ENCODE measurements at regions not wholly inside any gene's neighbourhood (a gene's known extent, or its start where the extent isn't known, plus 50 kb on each side); places are given as distances from the start of the nearest gene placed in this dataset.

- in situ Hi-C loops (cut with MboI) = no loop called here
- Histone ChIP-seq H3K9ac (ENCODE audit: control insufficient read depth, insufficient read depth, low read length) (no peak overlapping the region), H3K79me2 (ENCODE audit: control insufficient read depth, insufficient read depth, low read length) (no peaks in the 10 kb centered on the region), H3K27me3 (replicated peaks in 1 of 2; ENCODE audit: control insufficient read depth in 2 of 2, insufficient read depth in 2 of 2, low read length in 1 of 2) (no peaks in the 10 kb centered on the region), H3K9me3 (replicated peaks; ENCODE audit: control insufficient read depth, insufficient read depth, low read length) (no peaks in the 10 kb centered on the region), H3K4me3 (no peak overlapping the region), H3K4me2 (ENCODE audit: control insufficient read depth, insufficient read depth) (no peak overlapping the region), H4K20me1 (ENCODE audit: control insufficient read depth, insufficient read depth) (no peaks in the 10 kb centered on the region), H3K36me3 (ENCODE audit: control insufficient read depth in 2 of 2, insufficient read depth in 2 of 2, low read length in 1 of 2) (no peaks in the 10 kb centered on the region), H3K4me1 (ENCODE audit: control insufficient read depth, insufficient read depth, low read length) (no peaks in the 10 kb centered on the region), H2AFZ (ENCODE audit: control insufficient read depth, low read depth, low read length) (no peak overlapping the region), H3K27ac (ENCODE audit: control insufficient read depth, insufficient read depth) (no peak overlapping the region)
- SMC1A ChIA-PET (ENCODE audit: uncharacterized antibody, unreplicated experiment) = no interaction called here
- no TSS peak for BruUV-seq (replicated peaks)
- intact Hi-C loops (cut with micrococcal nuclease; ENCODE audit: unreplicated experiment) = no loop called here
- CTCF ChIA-PET = no interaction called here
- RAD21 ChIA-PET (ENCODE audit: unreplicated experiment) = no interaction called here
- no peak for TF ChIP-seq NR2F1 (conservative IDR thresholded peaks at IDR 0.05)
- no peak for TF ChIP-seq STAT1 (conservative IDR thresholded peaks at IDR 0.05)
- TF ChIP-seq E2F8 (IDR thresholded peaks at IDR 0.05; ENCODE audit: low read depth, partially characterized antibody) = no peak
- ATAC-seq (no peak), FAIRE-seq (no peak), DNase-seq (ENCODE audit: low read depth, low spot score) (no peak)
- 30% methylated on average over 3 of the region's 3 CpGs for WGBS (ENCODE audit: insufficient coverage, insufficient replicate concordance, low lambda C conversion rate, missing lambda C conversion rate)
- POLR2A ChIA-PET = no interaction called here
Measured at GRCh38 chr6:98380589-98380988, 453.8 kb upstream of the POU3F2 start.

- POLR2A ChIA-PET = no interaction called here
- no peak overlapping the region for H3K27ac ChIP-seq (ENCODE audit: control insufficient read depth, insufficient read depth)
- no peaks in the 10 kb centered on the region for H3K27me3 ChIP-seq (replicated peaks in 1 of 2; ENCODE audit: control insufficient read depth in 2 of 2, insufficient read depth in 2 of 2, low read length in 1 of 2)
- intact Hi-C loops (cut with micrococcal nuclease; ENCODE audit: unreplicated experiment) (no loop called here), in situ Hi-C loops (cut with MboI) (no loop called here)
- H3K4me2 ChIP-seq (ENCODE audit: control insufficient read depth, insufficient read depth) = no peak overlapping the region
- H3K9me3 ChIP-seq (replicated peaks; ENCODE audit: control insufficient read depth, insufficient read depth, low read length) = no peaks in the 10 kb centered on the region
- no peak overlapping the region for H3K4me3 ChIP-seq
- FAIRE-seq = no peak
- H3K9ac ChIP-seq (ENCODE audit: control insufficient read depth, insufficient read depth, low read length) = no peak overlapping the region
- H3K36me3 ChIP-seq (ENCODE audit: control insufficient read depth in 2 of 2, insufficient read depth in 2 of 2, low read length in 1 of 2) = no peaks in the 10 kb centered on the region
- H2AFZ ChIP-seq (ENCODE audit: control insufficient read depth, low read depth, low read length) = no peak overlapping the region
- 16% methylated on average over 3 of the region's 3 CpGs for WGBS (ENCODE audit: insufficient coverage, insufficient replicate concordance, low lambda C conversion rate, missing lambda C conversion rate)
- BruUV-seq (replicated peaks) = no TSS peak
- DNase-seq (ENCODE audit: low read depth, low spot score) = no peak
- RAD21 ChIA-PET (ENCODE audit: unreplicated experiment) = interaction anchor here (0.6 kb wide), 1 partner anchor 1193 kb away, joined by 3 read pairs; no protein-coding TSS in a partner anchor
- no peaks in the 10 kb centered on the region for H4K20me1 ChIP-seq (ENCODE audit: control insufficient read depth, insufficient read depth)
- peak; percentile 39; the same call in 2 of the 3 replicates for ATAC-seq
- SMC1A ChIA-PET (ENCODE audit: uncharacterized antibody, unreplicated experiment) = interaction anchor here (0.7 kb wide), 1 partner anchor 1805 kb away, joined by 3 read pairs; no protein-coding TSS in a partner anchor
- CTCF ChIA-PET = interaction anchor here (0.7 kb wide), 1 partner anchor 145 kb away, joined by 3 read pairs; no protein-coding TSS in a partner anchor
- no peaks in the 10 kb centered on the region for H3K4me1 ChIP-seq (ENCODE audit: control insufficient read depth, insufficient read depth, low read length)
- no peaks in the 10 kb centered on the region for H3K79me2 ChIP-seq (ENCODE audit: control insufficient read depth, insufficient read depth, low read length)
- TF ChIP-seq NRF1 (conservative IDR thresholded peaks at IDR 0.05; ENCODE audit: low read depth, low read length) (no peak), ZNF24 (IDR thresholded peaks at IDR 0.05) (no peak), MTA2 (IDR thresholded peaks at IDR 0.05; ENCODE audit: low read depth) (no peak), EED (IDR thresholded peaks at IDR 0.05; ENCODE audit: low read depth) (no peak)
- TF ChIP-seq, protein P1, sequence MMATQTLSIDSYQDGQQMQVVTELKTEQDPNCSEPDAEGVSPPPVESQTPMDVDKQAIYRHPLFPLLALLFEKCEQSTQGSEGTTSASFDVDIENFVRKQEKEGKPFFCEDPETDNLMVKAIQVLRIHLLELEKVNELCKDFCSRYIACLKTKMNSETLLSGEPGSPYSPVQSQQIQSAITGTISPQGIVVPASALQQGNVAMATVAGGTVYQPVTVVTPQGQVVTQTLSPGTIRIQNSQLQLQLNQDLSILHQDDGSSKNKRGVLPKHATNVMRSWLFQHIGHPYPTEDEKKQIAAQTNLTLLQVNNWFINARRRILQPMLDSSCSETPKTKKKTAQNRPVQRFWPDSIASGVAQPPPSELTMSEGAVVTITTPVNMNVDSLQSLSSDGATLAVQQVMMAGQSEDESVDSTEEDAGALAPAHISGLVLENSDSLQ (IDR thresholded peaks at IDR 0.05) = no peak
- TF ChIP-seq, protein P2, sequence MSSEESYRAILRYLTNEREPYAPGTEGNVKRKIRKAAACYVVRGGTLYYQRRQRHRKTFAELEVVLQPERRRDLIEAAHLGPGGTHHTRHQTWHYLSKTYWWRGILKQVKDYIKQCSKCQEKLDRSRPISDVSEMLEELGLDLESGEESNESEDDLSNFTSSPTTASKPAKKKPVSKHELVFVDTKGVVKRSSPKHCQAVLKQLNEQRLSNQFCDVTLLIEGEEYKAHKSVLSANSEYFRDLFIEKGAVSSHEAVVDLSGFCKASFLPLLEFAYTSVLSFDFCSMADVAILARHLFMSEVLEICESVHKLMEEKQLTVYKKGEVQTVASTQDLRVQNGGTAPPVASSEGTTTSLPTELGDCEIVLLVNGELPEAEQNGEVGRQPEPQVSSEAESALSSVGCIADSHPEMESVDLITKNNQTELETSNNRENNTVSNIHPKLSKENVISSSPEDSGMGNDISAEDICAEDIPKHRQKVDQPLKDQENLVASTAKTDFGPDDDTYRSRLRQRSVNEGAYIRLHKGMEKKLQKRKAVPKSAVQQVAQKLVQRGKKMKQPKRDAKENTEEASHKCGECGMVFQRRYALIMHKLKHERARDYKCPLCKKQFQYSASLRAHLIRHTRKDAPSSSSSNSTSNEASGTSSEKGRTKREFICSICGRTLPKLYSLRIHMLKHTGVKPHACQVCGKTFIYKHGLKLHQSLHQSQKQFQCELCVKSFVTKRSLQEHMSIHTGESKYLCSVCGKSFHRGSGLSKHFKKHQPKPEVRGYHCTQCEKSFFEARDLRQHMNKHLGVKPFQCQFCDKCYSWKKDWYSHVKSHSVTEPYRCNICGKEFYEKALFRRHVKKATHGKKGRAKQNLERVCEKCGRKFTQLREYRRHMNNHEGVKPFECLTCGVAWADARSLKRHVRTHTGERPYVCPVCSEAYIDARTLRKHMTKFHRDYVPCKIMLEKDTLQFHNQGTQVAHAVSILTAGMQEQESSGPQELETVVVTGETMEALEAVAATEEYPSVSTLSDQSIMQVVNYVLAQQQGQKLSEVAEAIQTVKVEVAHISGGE (CRISPR knock-in tag; IDR thresholded peaks at IDR 0.05) = no peak
- TF ChIP-seq, protein P3, sequence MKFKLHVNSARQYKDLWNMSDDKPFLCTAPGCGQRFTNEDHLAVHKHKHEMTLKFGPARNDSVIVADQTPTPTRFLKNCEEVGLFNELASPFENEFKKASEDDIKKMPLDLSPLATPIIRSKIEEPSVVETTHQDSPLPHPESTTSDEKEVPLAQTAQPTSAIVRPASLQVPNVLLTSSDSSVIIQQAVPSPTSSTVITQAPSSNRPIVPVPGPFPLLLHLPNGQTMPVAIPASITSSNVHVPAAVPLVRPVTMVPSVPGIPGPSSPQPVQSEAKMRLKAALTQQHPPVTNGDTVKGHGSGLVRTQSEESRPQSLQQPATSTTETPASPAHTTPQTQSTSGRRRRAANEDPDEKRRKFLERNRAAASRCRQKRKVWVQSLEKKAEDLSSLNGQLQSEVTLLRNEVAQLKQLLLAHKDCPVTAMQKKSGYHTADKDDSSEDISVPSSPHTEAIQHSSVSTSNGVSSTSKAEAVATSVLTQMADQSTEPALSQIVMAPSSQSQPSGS (IDR thresholded peaks at IDR 0.05; ENCODE audit: low read length) = no peak
Measured at GRCh38 chr6:98382246-98382645, 452.1 kb upstream of the POU3F2 start.

Data from GM12878 (cell line).